ENCODE measurements at regions not wholly inside any gene's neighbourhood (a gene's known extent, or its start where the extent isn't known, plus 50 kb on each side); places are given as distances from the start of the nearest gene placed in this dataset.

DNA sequence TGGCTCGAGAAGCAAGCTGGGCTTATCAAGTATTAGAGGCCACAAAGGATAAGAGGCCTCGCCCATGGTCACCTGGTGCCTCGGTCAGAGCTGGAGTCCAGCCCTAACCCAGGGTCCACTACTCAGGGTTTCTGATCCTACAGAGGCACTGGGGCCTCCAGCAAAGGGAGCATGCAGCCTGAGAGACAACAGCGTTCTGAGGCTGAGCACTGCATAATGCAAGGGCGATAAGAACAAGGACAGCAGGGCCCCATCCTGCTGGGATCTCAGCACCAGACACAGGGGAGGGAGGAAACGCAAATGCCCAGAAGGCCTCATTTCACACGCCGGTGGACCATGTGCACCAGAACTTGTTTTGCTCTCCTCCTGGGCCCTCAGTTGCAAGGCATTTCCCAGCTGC, 63.0 kb downstream of the C5orf15 start:
- DNase-seq (ENCODE audit: extremely low spot score), result no peak
- no peak for TF ChIP-seq ZNF384 (IDR thresholded peaks at IDR 0.05)
- no peak for TF ChIP-seq ELF4 (IDR thresholded peaks at IDR 0.05)
- TF ChIP-seq FOXM1 (IDR thresholded peaks at IDR 0.05; ENCODE audit: borderline replicate concordance), result no peak
- TF ChIP-seq SP1 (IDR thresholded peaks at IDR 0.05), result no peak
- TF ChIP-seq BHLHE40 (IDR thresholded peaks at IDR 0.05; ENCODE audit: borderline replicate concordance), result no peak
- TF ChIP-seq ARNT (IDR thresholded peaks at IDR 0.05), result no peak
- no peak for TF ChIP-seq CTBP1 (IDR thresholded peaks at IDR 0.05; ENCODE audit: borderline replicate concordance)
- no peak for TF ChIP-seq FOXA1 (IDR thresholded peaks at IDR 0.05)
- no peak for TF ChIP-seq LEF1 (IDR thresholded peaks at IDR 0.05; ENCODE audit: borderline replicate concordance)
- TF ChIP-seq, protein P1, sequence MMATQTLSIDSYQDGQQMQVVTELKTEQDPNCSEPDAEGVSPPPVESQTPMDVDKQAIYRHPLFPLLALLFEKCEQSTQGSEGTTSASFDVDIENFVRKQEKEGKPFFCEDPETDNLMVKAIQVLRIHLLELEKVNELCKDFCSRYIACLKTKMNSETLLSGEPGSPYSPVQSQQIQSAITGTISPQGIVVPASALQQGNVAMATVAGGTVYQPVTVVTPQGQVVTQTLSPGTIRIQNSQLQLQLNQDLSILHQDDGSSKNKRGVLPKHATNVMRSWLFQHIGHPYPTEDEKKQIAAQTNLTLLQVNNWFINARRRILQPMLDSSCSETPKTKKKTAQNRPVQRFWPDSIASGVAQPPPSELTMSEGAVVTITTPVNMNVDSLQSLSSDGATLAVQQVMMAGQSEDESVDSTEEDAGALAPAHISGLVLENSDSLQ (IDR thresholded peaks at IDR 0.05), result no peak
- no peak for TF ChIP-seq L3MBTL2 (conservative IDR thresholded peaks at IDR 0.05)

DNA sequence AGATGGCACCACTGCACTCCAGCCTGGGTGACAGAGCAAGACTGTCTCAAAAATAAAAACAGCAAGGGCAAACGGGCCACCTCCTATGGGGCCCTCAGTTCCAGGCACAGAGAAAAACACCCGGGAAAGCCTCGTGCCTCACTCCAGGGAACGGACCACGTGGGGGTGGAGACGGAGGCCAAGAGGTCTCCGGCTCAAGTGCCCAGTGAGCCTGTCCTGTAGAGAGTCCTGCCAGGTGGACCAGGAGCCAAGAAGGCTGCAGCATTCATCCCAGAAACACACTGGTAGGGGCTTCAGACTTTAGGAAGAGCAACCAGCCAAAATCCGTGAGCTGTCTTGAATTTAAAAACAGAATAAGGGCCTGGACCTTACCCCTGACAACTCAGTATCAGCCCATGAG, 63.8 kb downstream of the C5orf15 start:
- POLR2A ChIA-PET, result no interaction called here
- TF ChIP-seq CTBP1 (IDR thresholded peaks at IDR 0.05; ENCODE audit: borderline replicate concordance) (no peak), ZNF384 (IDR thresholded peaks at IDR 0.05) (no peak), FOXM1 (IDR thresholded peaks at IDR 0.05; ENCODE audit: borderline replicate concordance) (no peak), FOXK2 (IDR thresholded peaks at IDR 0.05) (no peak), LEF1 (IDR thresholded peaks at IDR 0.05; ENCODE audit: borderline replicate concordance) (no peak), FOXA1 (IDR thresholded peaks at IDR 0.05) (no peak), SP1 (IDR thresholded peaks at IDR 0.05) (no peak), ARNT (IDR thresholded peaks at IDR 0.05) (no peak), TARDBP (IDR thresholded peaks at IDR 0.05) (no peak), ELF4 (IDR thresholded peaks at IDR 0.05) (no peak), SUZ12 (IDR thresholded peaks at IDR 0.05) (no peak), BHLHE40 (IDR thresholded peaks at IDR 0.05; ENCODE audit: borderline replicate concordance) (no peak), HDGF (IDR thresholded peaks at IDR 0.05; ENCODE audit: borderline replicate concordance) (no peak), NFRKB (IDR thresholded peaks at IDR 0.05) (no peak)
- TF ChIP-seq, protein P1 (IDR thresholded peaks at IDR 0.05), result no peak
- no peak for DNase-seq (ENCODE audit: extremely low spot score)
- CTCF ChIA-PET, result no interaction called here

More for the DNA sequence above, 63.0 kb downstream of the C5orf15 start:
- ChIA-PET CTCF (no interaction called here), POLR2A (no interaction called here)

DNA sequence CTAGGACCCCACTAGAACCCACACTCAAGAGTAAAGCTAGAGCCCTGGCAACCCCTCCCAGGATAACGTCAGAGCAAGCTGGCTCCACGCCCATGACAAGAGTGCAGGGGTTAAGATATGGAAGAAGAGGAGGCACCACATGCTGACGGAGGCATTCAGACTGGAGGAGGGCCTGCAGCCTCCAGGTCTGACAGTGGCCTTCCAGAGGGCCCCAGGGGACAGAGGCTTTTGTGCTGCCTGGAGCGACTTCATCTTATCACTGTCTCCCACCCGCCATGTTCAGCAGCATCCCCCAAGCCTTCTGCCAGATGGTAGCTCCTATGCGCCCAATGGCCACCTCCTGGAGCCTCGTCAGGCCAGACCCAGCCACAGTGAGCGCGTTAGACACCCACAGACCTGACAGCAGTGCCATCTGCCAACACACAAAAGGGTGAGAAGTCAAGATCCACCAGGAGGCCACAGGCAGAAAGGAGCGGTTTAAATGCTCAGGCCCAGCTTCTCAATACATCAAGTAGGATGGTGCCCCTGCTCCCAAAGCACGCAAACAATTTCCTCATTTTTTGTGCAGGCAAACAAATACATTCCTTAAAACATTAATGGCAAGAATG, 65.8 kb downstream of the C5orf15 start:
- CTCF ChIA-PET, result no interaction called here
- POLR2A ChIA-PET, result no interaction called here
- no peak for DNase-seq (ENCODE audit: extremely low spot score)

DNA sequence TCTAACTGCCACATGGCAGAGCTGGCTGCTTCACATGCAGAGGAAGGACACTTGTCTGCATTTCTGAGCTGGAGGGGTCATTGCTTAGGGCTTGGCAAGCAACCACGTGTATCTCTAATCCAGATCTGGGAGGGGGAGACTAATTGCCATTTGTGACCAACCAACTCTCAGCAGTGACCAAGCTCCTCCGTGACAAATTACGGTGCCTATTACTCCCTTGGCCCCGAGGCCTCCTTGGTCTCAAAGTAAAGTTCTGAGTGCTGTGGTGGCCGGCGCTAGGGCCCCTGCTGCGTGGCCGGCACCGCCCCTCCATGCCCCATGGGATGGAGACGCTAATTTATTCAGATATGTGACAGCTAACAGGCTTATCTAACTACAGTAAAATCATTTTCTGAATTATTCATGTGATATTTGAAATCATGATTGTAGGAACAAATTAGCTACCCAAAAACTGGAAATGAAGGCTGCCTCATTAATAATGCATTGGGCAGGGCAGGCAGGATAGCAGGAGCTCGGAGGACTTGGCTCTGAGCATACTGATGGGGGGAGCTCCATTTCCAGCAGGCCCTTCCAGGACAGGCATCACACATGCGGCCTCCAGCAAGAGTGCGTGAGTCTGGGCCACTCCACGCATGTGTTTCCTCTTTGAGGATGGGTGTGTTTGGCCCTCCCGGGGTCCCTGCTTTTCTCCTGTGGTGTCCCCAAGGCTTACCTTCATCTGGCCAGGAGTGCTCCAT, 67.7 kb downstream of the C5orf15 start:
- ChIA-PET POLR2A (no interaction called here), CTCF (no interaction called here)
- TF ChIP-seq BHLHE40 (IDR thresholded peaks at IDR 0.05; ENCODE audit: borderline replicate concordance), result no peak
- no peak for TF ChIP-seq FOXA1 (IDR thresholded peaks at IDR 0.05)
- DNase-seq (ENCODE audit: extremely low spot score), result no peak

More for the DNA sequence above, 65.8 kb downstream of the C5orf15 start:
- TF ChIP-seq TARDBP (IDR thresholded peaks at IDR 0.05) (no peak), BHLHE40 (IDR thresholded peaks at IDR 0.05; ENCODE audit: borderline replicate concordance) (no peak), ELF4 (IDR thresholded peaks at IDR 0.05) (no peak), NFRKB (IDR thresholded peaks at IDR 0.05) (no peak), CTBP1 (IDR thresholded peaks at IDR 0.05; ENCODE audit: borderline replicate concordance) (no peak), SP1 (IDR thresholded peaks at IDR 0.05) (no peak), HDGF (IDR thresholded peaks at IDR 0.05; ENCODE audit: borderline replicate concordance) (no peak), FOXK2 (IDR thresholded peaks at IDR 0.05) (no peak), L3MBTL2 (conservative IDR thresholded peaks at IDR 0.05) (no peak), LEF1 (IDR thresholded peaks at IDR 0.05; ENCODE audit: borderline replicate concordance) (no peak), ARNT (IDR thresholded peaks at IDR 0.05) (no peak), SUZ12 (IDR thresholded peaks at IDR 0.05) (no peak), FOXA1 (IDR thresholded peaks at IDR 0.05) (no peak)
- TF ChIP-seq, protein P1 (IDR thresholded peaks at IDR 0.05), result no peak

DNA sequence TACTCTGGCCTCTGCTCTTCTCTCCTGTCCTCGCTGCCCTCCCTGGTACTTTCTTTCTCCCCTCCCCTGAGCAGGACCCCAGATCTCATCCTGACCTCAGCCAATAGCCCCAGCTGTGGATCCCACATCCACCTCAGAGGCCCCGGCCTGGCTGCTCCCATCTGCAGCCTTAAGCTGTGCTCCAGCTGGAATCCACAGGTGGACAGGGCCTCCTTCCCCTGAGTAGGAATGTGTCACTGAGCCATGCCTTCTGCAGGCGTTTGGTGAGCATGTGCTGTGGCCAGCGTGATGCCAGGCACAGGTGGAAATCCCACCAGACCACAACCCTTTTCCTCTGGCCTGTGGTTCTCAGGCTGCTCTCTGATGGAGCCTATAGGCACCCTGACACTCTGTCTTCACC, 68.9 kb downstream of the C5orf15 start:
- CTCF ChIA-PET, result no interaction called here
- TF ChIP-seq FOXM1 (IDR thresholded peaks at IDR 0.05; ENCODE audit: borderline replicate concordance), result no peak
- no peak for TF ChIP-seq BHLHE40 (IDR thresholded peaks at IDR 0.05; ENCODE audit: borderline replicate concordance)
- no peak for TF ChIP-seq FOXA1 (IDR thresholded peaks at IDR 0.05)
- TF ChIP-seq SUZ12 (IDR thresholded peaks at IDR 0.05), result no peak
- no peak for TF ChIP-seq HDGF (IDR thresholded peaks at IDR 0.05; ENCODE audit: borderline replicate concordance)
- no peak for TF ChIP-seq ZNF384 (IDR thresholded peaks at IDR 0.05)
- TF ChIP-seq CTBP1 (IDR thresholded peaks at IDR 0.05; ENCODE audit: borderline replicate concordance), result no peak
- TF ChIP-seq LEF1 (IDR thresholded peaks at IDR 0.05; ENCODE audit: borderline replicate concordance), result no peak
- TF ChIP-seq SP1 (IDR thresholded peaks at IDR 0.05), result no peak
- no peak for TF ChIP-seq ELF4 (IDR thresholded peaks at IDR 0.05)
- TF ChIP-seq ARNT (IDR thresholded peaks at IDR 0.05), result no peak
- no peak for TF ChIP-seq TARDBP (IDR thresholded peaks at IDR 0.05)
- TF ChIP-seq FOXK2 (IDR thresholded peaks at IDR 0.05), result no peak

DNA sequence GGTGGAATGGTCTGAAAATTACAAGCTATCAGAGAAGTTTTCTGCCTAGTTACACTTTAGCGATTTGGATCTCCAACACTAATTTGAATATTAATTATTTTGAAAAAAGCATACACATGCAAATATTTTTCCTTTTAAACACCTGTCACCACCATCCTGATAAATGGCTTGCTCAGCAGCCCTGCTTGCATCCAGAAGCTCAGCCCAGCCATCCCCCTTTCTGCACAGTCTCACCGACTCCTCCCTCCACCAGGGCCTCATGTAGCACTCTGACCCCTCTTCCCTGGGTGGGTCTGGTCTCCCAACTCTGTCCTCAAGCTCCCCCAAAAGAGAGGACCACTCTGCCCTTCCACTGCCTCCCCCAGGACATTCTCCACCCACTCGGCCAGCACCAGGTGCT, 70.0 kb downstream of the C5orf15 start:
- TF ChIP-seq CTBP1 (IDR thresholded peaks at IDR 0.05; ENCODE audit: borderline replicate concordance) (no peak), TARDBP (IDR thresholded peaks at IDR 0.05) (no peak), ZNF384 (IDR thresholded peaks at IDR 0.05) (no peak), FOXA1 (IDR thresholded peaks at IDR 0.05) (no peak), NFRKB (IDR thresholded peaks at IDR 0.05) (no peak), ARNT (IDR thresholded peaks at IDR 0.05) (no peak), SUZ12 (IDR thresholded peaks at IDR 0.05) (no peak), HDGF (IDR thresholded peaks at IDR 0.05; ENCODE audit: borderline replicate concordance) (no peak), BHLHE40 (IDR thresholded peaks at IDR 0.05; ENCODE audit: borderline replicate concordance) (no peak), SP1 (IDR thresholded peaks at IDR 0.05) (no peak), LEF1 (IDR thresholded peaks at IDR 0.05; ENCODE audit: borderline replicate concordance) (no peak), FOXM1 (IDR thresholded peaks at IDR 0.05; ENCODE audit: borderline replicate concordance) (no peak), FOXK2 (IDR thresholded peaks at IDR 0.05) (no peak), L3MBTL2 (conservative IDR thresholded peaks at IDR 0.05) (no peak), ELF4 (IDR thresholded peaks at IDR 0.05) (no peak)
- TF ChIP-seq, protein P1 (IDR thresholded peaks at IDR 0.05), result no peak
- DNase-seq (ENCODE audit: extremely low spot score), result no peak
- CTCF ChIA-PET, result interaction anchor here (1.1 kb wide), 1 partner anchor 18 kb away, joined by 3 read pairs; no protein-coding TSS in a partner anchor
- POLR2A ChIA-PET, result no interaction called here

More for the DNA sequence above, 68.9 kb downstream of the C5orf15 start:
- POLR2A ChIA-PET, result no interaction called here
- no peak for DNase-seq (ENCODE audit: extremely low spot score)

Data from HEK293T (cell line).